Fibroblast of upper back skin (primary cell): ENCODE measurements at regions not wholly inside any gene's neighbourhood (a gene's known extent, or its start where the extent isn't known, plus 50 kb on each side); places are given as distances from the start of the nearest gene placed in this dataset.
"Not testable (repeated sequence)": the region's sequence is repeated elsewhere in the genome, so short reads cannot be mapped to it uniquely, and the experiment has no call there.

Source experiments
- DNase-seq: peaks from one replicate; pipeline ENCODE4 v3.0.0-alpha.2; 2013

DNA sequence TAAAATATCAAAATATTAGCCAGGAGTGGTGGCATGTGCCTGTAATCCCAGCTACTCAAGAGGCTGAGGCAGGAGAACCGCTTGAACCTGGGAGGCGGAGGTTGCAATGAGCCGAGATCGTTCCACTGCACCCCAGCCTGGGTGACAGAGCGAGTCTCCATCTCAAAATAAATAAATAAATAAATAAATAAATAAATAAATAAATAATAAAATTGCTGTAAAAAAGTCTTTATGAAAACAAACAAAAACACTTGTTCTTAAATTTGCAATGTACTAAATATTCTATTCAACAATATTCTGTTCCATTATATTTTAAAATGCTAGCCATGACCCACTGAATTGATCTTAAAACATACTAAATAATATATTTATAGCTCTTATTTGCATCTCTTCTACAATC lies 632.3 kb upstream of the RGS18 start:
- DNase-seq = not testable (repeated sequence)

DNA sequence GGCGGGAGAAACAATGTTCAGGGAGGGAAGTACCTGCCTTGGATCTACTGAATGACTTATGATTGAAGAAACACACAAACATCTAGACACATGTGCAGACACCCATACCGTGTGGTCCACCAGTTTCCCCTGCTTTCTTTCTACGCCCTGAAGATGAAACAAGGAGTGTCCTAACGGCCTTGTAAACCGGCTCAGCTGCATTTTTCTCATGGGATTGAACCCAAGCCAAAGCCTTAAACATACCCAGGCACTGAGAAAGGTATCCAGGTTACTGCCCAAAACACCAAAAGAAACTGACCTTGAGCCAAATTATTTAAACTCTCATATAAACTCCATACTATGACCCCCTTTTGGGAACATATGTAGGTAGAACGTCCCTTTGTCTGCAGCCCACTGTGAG lies 630.0 kb upstream of the RGS18 start:
- DNase-seq = no peak

DNA sequence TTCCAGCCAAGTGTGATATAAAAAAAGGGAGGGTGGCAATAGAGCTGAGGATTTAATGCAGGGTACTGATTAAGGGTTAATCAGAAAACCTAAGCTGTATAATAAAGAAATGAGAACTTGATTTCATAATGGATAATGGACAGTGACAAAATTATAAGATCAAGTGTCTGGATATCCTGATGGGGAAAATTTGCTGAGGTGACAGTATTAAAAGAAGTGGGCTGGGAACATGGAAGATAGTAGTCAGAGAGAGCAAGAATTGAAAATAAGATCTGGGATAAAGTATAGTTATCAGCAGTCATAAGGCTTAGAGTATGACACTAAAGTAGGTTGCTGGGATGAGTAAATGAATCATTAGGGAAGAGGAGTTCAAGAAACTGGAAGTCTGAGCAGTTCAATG lies 627.3 kb upstream of the RGS18 start:
- DNase-seq = no peak

DNA sequence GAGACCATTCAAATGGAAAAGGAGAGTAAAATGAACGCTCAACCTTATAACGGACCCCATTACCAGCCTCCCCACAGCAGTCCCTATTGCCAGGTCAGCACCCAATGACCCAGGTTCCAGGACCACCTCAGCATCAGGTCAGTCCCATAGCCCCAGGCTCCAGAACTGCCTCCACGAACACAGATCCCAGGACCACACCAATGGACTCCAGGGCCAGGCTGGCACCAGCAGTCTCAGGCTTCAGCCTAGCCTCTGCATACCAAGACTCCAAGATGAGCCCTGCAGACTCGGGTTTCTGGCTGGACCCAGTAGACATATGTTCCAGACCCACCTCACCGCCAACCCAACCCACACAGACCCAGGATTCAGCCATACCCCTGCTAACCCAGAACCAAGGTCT lies 625.0 kb upstream of the RGS18 start:
- DNase-seq = no peak

DNA sequence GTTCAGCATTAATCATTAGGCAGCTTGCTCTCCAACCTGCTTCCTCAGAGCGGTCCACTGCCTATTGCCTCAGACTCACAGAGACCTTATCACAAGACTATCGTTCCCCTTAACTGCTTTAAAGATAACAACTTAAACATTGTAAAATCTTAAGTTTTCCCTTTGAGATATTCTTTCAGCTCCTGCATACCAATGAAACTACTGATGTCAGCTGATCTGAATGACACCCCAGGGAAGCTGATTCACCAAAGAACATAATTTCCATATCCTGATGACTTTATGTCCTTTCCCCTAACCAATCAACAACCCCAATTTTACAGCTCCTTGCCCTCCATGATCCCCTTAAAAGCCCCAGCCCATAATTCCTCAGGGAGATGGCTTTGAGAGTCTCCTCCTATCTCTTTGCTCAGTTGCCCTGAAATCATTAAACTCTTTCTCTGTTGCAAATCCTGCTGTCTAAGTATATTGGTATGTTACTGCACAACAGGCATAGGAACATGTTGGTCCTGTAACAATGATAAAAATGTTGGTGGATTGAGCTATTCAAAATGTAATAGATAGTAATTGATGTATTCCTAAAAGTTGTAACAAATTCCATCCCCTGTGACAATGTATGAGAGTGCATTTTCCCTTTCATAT lies 621.4 kb upstream of the RGS18 start:
- no peak for DNase-seq

DNA sequence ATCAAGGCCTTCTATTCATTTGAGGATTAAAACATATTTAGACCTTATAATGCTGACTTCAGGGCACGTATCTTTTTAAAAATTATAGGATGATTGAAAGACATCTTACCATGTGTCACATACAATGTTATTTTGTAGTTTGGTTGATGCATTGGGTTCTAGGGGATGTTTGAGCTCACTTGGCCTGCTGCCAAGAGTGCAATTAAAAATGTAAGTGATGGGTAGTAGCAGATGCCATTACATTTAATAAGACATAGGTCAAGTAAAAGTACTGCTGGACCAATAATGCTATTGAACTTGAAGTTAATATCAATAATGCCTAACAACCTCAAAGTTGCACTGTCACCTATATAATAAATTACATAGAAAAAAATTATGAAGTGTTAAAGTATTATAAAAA lies 616.5 kb upstream of the RGS18 start:
- DNase-seq = no peak

DNA sequence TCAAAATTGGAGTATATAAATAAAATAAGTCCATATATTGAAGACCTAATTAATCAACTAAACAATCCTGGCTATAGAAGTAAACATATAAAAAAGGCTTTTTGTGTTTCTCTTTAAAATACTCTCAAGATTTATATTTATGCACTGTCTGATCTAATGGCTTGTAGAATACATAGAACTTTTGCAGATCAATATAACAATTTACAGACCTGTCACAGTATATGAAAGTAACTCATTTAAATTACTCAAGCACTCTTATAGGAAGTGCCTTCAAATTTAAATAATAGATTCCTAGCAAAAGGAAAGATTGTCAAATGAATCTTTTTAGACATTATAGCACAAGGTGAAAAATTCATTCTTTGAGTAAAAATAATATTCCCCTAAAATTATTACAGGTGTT lies 615.8 kb upstream of the RGS18 start:
- no peak for DNase-seq

DNA sequence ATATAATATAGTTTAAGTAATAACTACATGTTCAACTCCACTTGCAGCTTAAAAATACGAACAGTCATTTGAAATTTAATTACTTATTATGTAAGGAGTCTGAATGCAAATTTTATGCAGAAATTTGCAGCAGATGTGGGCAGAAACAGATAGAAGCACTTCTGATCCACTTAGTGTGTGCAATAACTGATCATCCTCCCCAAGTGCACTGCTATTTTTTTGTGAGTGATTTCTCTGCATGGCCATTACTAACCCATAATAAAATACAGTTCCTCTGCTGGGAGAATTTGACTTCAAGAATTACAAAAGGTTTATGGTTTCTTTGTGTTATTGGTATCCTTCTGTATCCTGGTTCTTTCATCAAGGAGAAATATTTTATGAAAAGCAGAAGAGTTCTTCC lies 611.5 kb upstream of the RGS18 start:
- no peak for DNase-seq

DNA sequence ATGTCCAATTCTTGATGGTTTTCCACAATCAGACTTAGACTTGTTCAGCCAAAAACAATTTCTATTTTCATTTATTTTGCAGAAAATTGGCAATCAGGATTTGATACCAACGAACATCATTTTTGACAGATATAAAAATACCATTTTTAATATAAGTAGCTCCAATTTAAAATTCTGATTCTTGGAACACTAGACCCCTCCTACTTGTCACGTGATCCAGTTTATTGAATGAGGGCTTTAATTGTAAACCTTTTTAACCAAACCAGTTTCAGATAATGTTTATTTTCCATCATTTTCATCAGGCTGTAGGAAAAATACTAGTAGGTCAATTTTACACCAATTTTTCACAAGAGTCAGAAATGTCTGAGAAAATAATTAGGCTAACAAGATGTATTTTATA lies 607.2 kb upstream of the RGS18 start:
- DNase-seq = no peak

DNA sequence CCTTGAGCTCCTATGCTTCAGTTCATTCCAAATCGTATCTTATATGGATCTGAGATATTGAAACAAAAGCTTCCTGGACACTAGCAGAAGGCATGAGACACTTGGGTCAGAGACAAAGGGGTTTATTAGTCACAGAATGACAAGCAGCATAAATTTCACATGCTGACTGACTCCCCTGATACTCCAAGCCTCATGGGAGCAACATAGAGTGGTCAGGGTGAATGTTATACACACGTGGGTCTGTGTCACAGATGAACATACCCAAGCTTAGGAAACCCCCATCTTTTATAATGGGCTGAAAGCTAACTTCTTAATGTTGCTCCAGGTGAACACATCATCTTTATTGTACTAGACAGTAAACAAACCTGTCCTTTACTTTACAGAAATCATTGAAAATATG lies 599.9 kb upstream of the RGS18 start:
- no peak for DNase-seq

DNA sequence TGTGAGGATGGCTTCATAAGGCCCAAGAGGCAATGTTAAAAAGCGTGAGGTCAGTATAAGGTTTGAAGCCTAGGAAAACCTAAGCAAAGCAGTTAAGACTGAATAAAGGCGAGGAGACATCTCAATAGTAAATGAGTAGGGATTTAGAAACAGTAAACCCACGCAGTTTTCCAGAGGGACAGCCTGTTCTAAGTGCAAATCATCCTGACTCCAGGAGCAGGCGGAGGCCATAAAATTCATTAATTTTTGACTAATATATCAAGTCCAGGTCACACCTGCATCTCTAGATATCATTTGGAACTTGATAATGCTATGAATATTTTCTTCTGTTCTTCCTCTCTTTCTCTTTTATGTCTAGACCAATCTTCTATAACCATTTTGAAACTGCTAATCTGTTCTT lies 597.0 kb upstream of the RGS18 start:
- no peak for DNase-seq

DNA sequence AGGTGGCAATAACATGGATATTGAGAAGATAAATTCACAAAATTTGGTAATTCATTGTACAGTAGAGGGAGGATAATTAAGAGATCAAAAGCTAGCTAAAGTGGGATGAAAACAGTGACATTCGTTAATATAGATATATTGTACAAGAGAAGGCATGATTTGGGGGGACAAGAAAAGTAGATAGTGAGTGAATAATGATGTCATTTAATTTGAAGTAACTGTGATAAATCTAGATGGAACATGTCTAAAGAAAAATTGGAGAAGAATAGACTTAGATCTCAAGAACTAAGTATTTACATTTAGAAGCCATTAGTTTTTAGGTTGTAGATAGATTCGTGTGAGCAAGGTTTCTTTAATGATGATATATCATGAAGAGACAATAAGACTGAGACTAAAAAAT lies 594.0 kb upstream of the RGS18 start:
- no peak for DNase-seq

DNA sequence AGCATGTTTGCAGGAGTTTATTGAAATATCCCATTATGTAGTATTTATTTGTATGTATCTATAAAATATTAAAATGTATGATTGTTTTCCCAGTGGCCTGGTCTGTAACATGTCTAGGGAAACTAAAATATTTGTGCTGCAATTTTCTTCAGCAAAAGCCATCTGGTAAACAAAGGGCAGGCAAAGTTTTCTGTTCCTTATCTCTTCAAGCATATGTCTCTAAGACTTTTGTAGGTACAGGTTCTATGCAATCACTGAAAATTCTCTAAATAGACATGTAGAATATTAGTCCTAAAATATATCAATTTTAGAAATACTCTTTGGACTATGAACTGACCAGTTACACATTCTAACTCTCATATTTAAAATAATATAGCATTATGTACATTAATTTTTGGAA lies 585.8 kb upstream of the RGS18 start:
- no peak for DNase-seq

DNA sequence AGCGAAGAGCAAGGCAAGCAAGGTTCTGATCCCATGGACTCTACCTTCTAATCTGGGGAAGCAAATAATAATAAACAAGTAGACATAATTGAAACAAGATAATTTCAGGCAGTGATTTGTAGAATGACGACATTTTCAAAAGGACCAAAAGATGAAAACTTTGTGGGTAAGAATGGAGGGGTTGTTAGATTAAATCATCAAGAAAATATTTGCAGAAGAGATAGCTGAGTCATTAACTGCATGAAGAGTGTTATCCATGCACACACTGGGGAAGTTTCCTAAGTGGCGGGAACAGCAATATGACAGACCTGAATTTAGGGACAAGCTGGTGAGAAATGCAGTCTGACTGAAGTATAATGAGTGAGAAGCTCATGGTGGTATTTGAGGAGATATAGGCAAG lies 583.1 kb upstream of the RGS18 start:
- DNase-seq = peak; percentile 26

DNA sequence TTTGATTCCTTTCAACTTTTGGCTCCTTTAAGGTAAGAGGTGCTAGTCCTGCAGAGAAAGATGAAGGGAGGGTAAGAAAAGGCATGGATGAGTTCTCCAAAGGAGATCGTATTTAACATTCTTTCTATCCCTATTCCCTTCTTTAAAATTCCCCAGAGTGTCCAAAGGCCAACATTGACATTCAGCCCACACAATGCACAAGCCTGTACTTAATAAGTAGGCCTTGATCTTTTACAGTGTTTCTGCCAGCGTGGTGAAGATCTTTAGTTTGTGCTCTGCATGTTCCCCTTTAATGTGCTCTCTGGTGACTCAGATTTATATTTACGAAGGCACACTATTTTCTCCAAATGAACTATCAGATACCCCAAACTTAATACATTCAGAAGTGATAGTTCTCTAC lies 582.5 kb upstream of the RGS18 start:
- no peak for DNase-seq

DNA sequence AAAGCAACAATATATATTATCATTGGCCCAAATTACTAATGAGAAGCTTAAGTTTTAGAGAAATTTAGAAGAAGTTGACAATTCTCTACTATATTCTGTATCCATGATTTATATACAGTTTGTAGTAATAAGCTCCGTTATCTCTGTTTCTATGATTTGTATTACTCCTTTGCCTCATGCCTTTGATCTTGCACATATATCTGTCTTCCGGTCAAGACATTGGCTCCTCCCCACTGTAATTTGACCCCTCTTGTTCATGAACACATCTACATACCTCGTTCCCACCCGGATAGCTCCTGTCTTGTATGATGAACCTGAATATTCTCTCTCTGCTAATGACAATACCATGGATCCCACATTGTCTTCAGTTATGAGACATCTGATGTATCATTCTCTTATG lies 581.0 kb upstream of the RGS18 start:
- no peak for DNase-seq

DNA sequence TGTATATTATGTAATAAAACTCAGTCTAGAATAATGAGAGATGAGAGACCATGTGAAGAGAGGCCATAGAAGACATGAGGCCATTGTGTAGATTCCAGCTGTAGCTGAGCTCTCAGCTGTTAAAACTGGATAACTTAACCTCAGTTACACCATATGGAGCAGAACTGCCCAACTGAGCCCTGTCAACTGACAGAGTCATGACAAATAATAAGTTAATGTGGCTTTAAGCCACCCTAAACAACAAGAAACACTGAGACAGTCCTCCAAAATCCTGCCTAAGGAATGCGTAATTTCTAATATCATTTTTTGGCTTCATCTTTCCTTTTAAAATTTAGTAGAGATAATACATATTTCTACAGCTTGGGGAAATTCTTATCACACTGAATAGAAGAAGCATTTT lies 580.0 kb upstream of the RGS18 start:
- DNase-seq = no peak

DNA sequence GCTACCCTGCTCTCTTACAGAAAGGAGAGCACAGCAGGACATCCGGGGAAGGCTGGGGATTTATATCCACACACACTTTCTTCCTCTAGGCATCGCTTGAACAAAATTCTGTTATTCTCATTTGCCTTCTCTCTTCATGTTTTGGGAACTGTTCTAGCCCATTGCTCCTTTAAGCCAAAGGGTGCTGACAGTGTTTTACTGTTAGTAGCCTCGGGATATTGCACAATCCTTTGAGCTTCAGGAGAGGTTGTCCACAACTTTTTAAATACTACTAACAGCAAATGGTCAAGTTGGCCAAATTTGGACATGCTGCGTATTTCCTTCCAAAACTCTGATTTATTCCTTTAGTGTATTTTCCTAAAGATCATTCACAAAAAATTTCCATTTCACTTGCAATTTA lies 579.2 kb upstream of the RGS18 start:
- no peak for DNase-seq

DNA sequence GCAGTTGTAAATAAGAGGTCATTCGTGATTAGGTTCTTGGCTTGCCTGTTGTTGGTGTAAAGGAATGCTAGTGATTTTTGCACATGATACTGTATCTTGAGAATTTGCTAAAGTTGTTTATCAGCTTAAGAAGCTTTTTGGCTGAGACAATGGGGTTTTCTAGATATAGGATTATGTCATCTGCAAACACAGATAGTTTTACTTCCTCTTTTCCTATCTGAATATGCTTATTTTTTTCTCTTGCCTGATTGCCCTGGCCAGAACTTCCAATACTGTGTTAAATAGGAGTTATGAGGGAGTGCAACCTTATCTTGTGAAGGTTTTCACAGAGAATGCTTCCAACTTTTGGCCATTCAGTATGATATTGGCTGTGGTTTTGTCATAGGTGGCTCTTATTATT lies 576.1 kb upstream of the RGS18 start:
- no peak for DNase-seq

DNA sequence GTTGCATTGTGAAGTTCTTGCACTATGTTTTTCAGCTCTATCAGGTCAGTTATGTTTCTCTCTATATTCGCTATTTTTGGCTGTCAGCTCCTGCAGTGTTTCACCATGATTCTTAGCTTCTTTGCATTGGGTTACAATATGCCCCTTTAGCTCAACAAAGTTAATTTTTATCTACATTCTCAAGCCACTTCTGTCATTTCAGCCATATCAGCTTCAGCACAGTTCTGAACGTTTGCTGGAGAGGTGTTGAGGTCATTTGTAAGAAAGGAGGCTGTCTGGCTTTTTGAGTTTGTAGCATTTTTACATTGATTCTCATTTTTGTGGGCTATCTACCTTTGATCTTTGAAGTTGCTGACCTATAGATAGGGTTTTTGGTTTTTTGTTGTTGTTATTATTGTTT lies 573.2 kb upstream of the RGS18 start:
- no peak for DNase-seq

DNA sequence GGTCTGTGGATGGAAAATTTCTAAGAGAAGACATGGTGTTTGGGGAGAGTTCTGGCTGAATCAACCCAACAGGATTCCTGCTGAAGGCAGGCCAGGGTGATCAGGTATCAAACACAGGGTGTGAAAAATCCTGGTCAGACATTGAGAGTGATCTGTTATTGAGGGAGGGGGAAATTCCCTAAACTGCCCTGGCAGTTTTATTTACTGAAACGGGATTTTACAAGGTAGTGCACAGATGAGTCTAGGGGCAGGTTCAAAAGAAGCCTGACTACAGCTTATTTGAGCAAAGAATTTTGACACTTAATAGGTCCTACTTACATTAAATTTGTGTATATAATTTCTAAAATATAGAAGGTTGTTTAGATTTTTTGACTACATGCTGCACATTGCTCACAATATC lies 569.4 kb upstream of the RGS18 start:
- DNase-seq = no peak

DNA sequence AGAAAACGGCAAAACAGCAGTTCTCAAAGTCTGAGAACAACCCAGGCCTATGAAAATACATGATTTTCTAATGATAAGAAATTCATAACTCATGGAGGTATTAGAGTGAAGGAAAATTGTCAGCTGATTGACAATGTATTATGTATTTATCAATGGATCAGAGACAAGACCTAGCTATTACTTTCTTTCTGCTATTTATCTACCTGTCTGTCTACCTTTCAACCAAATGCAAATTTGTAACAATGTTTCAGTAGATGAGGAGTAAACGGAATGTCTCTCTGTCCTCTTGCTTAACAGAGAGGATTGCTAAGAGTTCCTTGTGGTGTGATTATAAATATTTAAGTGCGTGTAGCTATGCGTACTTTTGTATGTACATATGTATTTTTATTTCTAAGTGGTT lies 568.7 kb upstream of the RGS18 start:
- DNase-seq = no peak

DNA sequence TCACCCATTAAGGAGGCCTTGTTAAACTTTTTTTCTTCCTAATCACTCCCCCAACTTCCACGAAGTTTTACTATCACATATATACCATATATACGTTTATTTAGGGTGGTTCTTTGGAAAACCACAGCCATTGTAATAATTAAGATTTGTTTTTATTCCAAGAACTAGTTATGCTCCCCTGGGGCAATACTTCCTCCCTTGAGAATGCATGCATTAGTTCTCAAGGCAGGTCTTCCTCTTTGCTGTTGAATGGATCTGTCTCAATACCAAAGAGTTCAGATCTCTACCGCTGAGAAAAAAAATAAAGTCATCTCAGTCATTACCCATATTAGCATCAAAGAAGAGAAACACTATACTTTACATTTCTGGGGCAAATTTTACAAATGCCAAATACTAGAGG lies 567.7 kb upstream of the RGS18 start:
- no peak for DNase-seq

DNA sequence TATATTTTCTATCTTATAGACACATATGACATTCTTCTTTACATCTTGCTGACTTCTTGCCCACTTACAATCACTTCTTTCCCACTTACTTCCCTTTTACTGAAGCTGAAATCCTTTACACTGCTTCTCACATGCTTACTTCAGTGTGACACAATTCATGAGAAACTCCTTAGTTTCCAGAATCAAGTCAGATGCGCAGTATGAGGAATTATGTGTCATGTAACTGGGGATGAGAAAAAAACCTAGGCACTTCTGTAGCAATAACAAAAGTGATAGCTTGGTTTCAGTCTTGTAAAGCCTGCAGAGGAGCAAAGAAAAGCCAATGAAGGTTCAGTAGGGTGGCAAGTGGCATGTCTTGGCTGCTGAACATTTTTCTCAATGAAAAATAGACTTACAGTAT lies 566.2 kb upstream of the RGS18 start:
- DNase-seq = no peak

DNA sequence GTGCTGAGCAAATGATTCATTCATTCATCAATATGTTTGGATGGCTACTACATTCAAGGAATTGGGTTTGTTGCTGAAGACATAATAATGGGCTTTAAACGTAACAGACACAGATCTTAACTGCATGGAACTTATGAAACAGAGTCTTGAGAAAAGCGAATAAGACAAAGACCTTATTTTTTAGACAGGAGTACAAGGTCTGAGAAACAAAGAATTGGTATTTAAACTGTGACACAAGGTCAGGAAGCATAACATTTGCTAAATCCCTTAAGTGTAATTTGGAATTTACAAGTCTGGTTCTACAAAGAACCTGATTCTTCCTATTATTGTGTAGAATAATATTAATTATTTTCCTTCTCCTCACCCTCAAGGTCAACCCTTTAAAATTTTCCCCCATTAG lies 565.4 kb upstream of the RGS18 start:
- no peak for DNase-seq

DNA sequence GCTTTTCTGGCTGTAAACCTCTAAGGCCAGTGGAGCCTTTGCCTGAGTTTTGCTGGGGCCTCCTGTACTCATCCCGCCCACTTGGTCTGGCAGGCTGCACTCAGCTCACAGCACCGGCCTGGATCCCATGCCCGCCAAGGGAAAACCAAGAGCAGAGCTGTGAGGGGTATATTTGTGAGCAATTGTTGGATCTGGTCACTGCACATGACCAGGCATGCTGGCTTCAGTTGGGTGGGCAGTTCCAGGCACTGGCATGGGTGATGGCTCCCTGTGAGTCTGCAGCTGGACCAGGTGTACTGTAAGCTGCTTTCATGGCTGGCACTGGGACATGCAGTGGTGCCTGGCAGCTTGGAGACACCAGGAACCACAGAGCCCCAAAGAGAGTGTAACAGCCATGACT lies 563.1 kb upstream of the RGS18 start:
- DNase-seq = no peak
